Sigmoid colon (tissue), 6 donors: ENCODE measurements at regions not wholly inside any gene's neighbourhood (a gene's known extent, or its start where the extent isn't known, plus 50 kb on each side); places are given as distances from the start of the nearest gene placed in this dataset.

Experiments used
- DNase-seq: peaks from one replicate; pipeline ENCODE4 v3.0.0-alpha.2; 2019
- H3K27ac ChIP-seq, 4 donors: fragments of 200-600 bp; sonication (generic); one replicate each; pipeline ENCODE4 v1.5.1; 2016 to 2019; ENCODE audit warnings: mild to moderate bottlenecking in 1 of 4
- H3K27me3 ChIP-seq, 3 donors: fragments of 200-600 bp; sonication (generic); one replicate each; pipeline ENCODE4 v1.5.1; 2019; ENCODE audit warnings: mild to moderate bottlenecking in 1 of 3
- H3K36me3 ChIP-seq, 4 donors: fragments of 200-600 bp; sonication (generic); one replicate each; pipeline ENCODE4 v1.5.1; 2016 to 2019
- H3K4me1 ChIP-seq, 4 donors: fragments of 200-600 bp; sonication (generic); one replicate each; pipeline ENCODE4 v1.5.1; 2017 to 2019
- H3K4me3 ChIP-seq, 4 donors: fragments of 200-600 bp; sonication (generic); one replicate each; pipeline ENCODE4 v1.5.1; 2017 to 2019; ENCODE audit warnings: mild to moderate bottlenecking in 2 of 4, moderate library complexity in 1 of 4
- H3K9me3 ChIP-seq, 4 donors: fragments of 200-600 bp in 3 of 4; sonication (generic) in 3 of 4; one replicate each; pipeline versions ENCODE4 v1.5.1 to v1.6.1; 2013 to 2019
- CTCF ChIP-seq, 4 experiments: fragments of 450-650 bp in 3 of 4; fragments of 200-600 bp in 1 of 4; IDR thresholded peaks; one replicate each; pipeline ENCODE4 v1.5.1; 2016 to 2019; ENCODE audit warnings: antibody characterized with exemption in 4 of 4, mild to moderate bottlenecking in 3 of 4, moderate library complexity in 2 of 4
- EP300 ChIP-seq, 4 donors: sonication (generic); formaldehyde crosslinking; IDR thresholded peaks; one replicate each; pipeline ENCODE4 v1.6.1; 2017; ENCODE audit warnings: antibody characterized with exemption in 4 of 4
- POLR2A ChIP-seq, 2 donors: fragments of 450-650 bp; IDR thresholded peaks; one replicate each; pipeline ENCODE4 v1.6.1; 2016; ENCODE audit warnings: antibody characterized with exemption in 2 of 2, mild to moderate bottlenecking in 2 of 2, moderate library complexity in 2 of 2
- POLR2AphosphoS5 ChIP-seq, 4 donors: sonication (generic); formaldehyde crosslinking; IDR thresholded peaks; one replicate each; pipeline ENCODE4 v1.6.1; 2017; ENCODE audit warnings: antibody characterized with exemption in 4 of 4
- WGBS, 2 donors: extraction: QIAGEN DNeasy Blood & Tissue Kit; methylation state at CpG; one replicate each; pipeline ENCODE4 v1.1.7; 2013; 5-methylcytosine and 5-hydroxymethylcytosine counted together
- intact Hi-C: fragments of 100-400 bp; cut with DNase I; formaldehyde crosslinking; loops from one replicate; pipeline ENCODE4 v1.15.1; 2023
- donor health status: healthy with polysubstance abuse.
- donor health status: healthy.

GRCh38 chr2:173647681-173648311 lies 293.1 kb downstream of the CDCA7 start:
- 80 to 88% methylated on average over 8 of the region's 8 CpGs for WGBS, 2 donors

GRCh38 chr2:173648816-173649215 lies 294.1 kb downstream of the CDCA7 start:
- 88 to 97% methylated on average over 2 of the region's 2 CpGs for WGBS, 2 donors
- TF ChIP-seq EP300 (IDR thresholded peaks at IDR 0.05): no peak
- no peak for TF ChIP-seq POLR2AphosphoS5 (IDR thresholded peaks at IDR 0.05)
- no peak for TF ChIP-seq POLR2A (IDR thresholded peaks at IDR 0.05)
- TF ChIP-seq CTCF (IDR thresholded peaks at IDR 0.05): no peak
- intact Hi-C loops: no loop called here
- H3K4me1 ChIP-seq: peaks cover 0 to 11% (median 5%) of the 10 kb centered on the region in 4 donors
- H3K27me3 ChIP-seq: no peaks in the 10 kb centered on the region
- H3K4me3 ChIP-seq: no peak overlapping the region
- no peaks in the 10 kb centered on the region for H3K36me3 ChIP-seq
- no peaks in the 10 kb centered on the region for H3K9me3 ChIP-seq
- no peak overlapping the region for H3K27ac ChIP-seq
- no peak for DNase-seq

More at GRCh38 chr2:173647681-173648311, 293.1 kb downstream of the CDCA7 start:
- TF ChIP-seq EP300 (IDR thresholded peaks at IDR 0.05) (no peak), CTCF (IDR thresholded peaks at IDR 0.05) (no peak), POLR2AphosphoS5 (IDR thresholded peaks at IDR 0.05) (no peak), POLR2A (IDR thresholded peaks at IDR 0.05) (no peak)
- intact Hi-C loops: no loop called here
- peak overlapping the region in 1 of 4 donors; percentile 22 for H3K27ac ChIP-seq
- H3K27me3 ChIP-seq: no peaks in the 10 kb centered on the region
- H3K4me1 ChIP-seq: peaks cover 0 to 6% (median 3%) of the 10 kb centered on the region in 4 donors
- no peaks in the 10 kb centered on the region for H3K9me3 ChIP-seq
- H3K36me3 ChIP-seq: no peaks in the 10 kb centered on the region
- H3K4me3 ChIP-seq: no peak overlapping the region
- DNase-seq: no peak

DNA sequence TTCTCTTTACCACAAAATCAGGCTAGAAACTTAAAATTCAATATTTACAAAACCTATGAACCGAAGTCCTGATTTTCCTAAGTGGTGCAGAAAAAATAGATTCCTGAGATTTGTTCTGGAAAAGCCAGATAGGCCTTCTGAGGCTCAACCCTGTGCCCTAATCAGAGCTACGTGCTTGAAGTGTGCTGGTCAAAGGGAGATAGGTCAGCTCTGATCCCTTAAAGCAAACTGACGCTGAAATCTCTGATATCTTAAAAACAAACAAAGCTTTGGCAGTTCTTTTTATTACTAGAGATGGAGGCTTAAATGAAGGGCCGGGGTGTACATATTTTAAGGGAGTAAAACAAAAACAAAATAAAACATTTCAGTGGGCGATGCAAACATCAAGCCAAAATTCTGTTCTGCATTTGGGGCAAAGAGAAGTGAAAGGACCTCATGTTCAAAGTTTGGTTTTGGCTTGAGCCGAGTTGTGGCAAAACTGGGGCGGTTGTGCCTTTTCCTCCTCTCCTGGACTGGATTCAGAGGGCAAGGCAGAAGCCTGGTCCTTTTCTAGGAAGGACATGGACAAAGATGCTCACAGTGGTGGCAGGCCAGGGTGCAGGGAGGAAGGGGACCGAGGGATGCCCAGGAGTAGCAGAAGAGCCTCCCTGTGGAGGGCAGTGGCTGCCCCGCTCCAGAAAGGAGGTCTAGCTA lies 295.0 kb downstream of the CDCA7 start:
- no peak overlapping the region for H3K4me3 ChIP-seq
- no peak for DNase-seq
- H3K27me3 ChIP-seq: no peaks in the 10 kb centered on the region
- intact Hi-C loops: no loop called here
- H3K9me3 ChIP-seq: no peaks in the 10 kb centered on the region
- no peak overlapping the region for H3K27ac ChIP-seq
- H3K4me1 ChIP-seq: peaks cover 0 to 11% (median 5%) of the 10 kb centered on the region in 4 donors
- H3K36me3 ChIP-seq: no peaks in the 10 kb centered on the region
- TF ChIP-seq POLR2AphosphoS5 (IDR thresholded peaks at IDR 0.05) (no peak), POLR2A (IDR thresholded peaks at IDR 0.05) (no peak), EP300 (IDR thresholded peaks at IDR 0.05) (no peak), CTCF (IDR thresholded peaks at IDR 0.05) (no peak)
- WGBS, 2 donors: 48 to 66% methylated on average over 9 of the region's 9 CpGs

DNA sequence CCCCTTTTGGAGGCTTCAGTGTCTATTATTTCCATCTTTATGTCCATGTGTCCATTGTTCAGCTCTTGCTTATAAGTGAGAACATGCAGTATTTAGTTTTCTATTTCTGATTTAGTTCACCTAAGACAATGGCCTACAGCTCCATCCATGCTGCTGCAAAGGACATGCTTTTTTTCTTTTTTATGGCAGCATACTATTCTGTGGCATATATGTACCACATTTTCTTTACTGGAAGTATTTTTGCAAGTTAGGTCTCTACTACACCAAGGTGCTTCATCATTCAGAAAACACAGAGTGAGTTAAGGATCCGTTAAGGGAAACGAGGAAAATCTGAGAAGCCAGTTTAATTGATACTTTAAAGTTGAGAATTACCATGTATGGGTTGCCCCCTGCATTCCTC lies 297.2 kb downstream of the CDCA7 start:
- Histone ChIP-seq H3K27me3 (no peaks in the 10 kb centered on the region), H3K9me3 (no peaks in the 10 kb centered on the region), H3K4me1 (peaks cover 0 to 11% (median 5%) of the 10 kb centered on the region in 4 donors), H3K27ac (peak overlapping the region in 1 of 4 donors; percentile 65), H3K4me3 (no peak overlapping the region), H3K36me3 (no peaks in the 10 kb centered on the region)
- DNase-seq: no peak
- no peak for TF ChIP-seq POLR2AphosphoS5 (IDR thresholded peaks at IDR 0.05)
- no peak for TF ChIP-seq CTCF (IDR thresholded peaks at IDR 0.05)
- no peak for TF ChIP-seq POLR2A (IDR thresholded peaks at IDR 0.05)
- TF ChIP-seq EP300 (IDR thresholded peaks at IDR 0.05): no peak
- WGBS, 2 donors: 91 to 96% methylated on average over 2 of the region's 2 CpGs
- intact Hi-C loops: no loop called here
